Spleen (tissue), 11 donors: ENCODE measurements at regions not wholly inside any gene's neighbourhood (a gene's known extent, or its start where the extent isn't known, plus 50 kb on each side); places are given as distances from the start of the nearest gene placed in this dataset.

Experiments used
- DNase-seq: peaks from one replicate; pipeline ENCODE4 v3.0.0-alpha.2; 2020
- H3K27ac ChIP-seq, 8 donors: fragments of 200-600 bp; sonication (generic) in 7 of 8; 1 replicate in 4 of 8; 2 replicates in 4 of 8; pipeline versions ENCODE4 v1.5.0 to v1.8.0; 2016 to 2021; ENCODE audit warnings: inconsistent platforms in 4 of 8, mild to moderate bottlenecking in 4 of 8, moderate library complexity in 1 of 8
- H3K27me3 ChIP-seq, 7 donors: fragments of 200-600 bp; sonication (generic) in 6 of 7; replicated peaks in 1 of 7; 1 replicate in 4 of 7; 2 replicates in 3 of 7; pipeline versions ENCODE4 v1.5.0 to v1.8.0; 2016 to 2021; ENCODE audit warnings: inconsistent platforms in 3 of 7, mild to moderate bottlenecking in 1 of 7
- H3K36me3 ChIP-seq, 6 donors: fragments of 200-600 bp; sonication (generic) in 5 of 6; 1 replicate in 4 of 6; 2 replicates in 2 of 6; pipeline versions ENCODE4 v1.5.0 to v1.8.0; 2016 to 2021; ENCODE audit warnings: inconsistent platforms in 2 of 6
- H3K4me1 ChIP-seq, 6 donors: fragments of 200-600 bp; sonication (generic) in 5 of 6; 1 replicate in 3 of 6; 2 replicates in 3 of 6; pipeline versions ENCODE4 v1.5.0 to v1.8.0; 2016 to 2021; ENCODE audit warnings: inconsistent platforms in 3 of 6
- H3K4me3 ChIP-seq, 8 donors: fragments of 200-600 bp; sonication (generic) in 7 of 8; 1 replicate in 4 of 8; 2 replicates in 4 of 8; pipeline versions ENCODE4 v1.5.0 to v1.8.0; 2016 to 2021; ENCODE audit warnings: inconsistent platforms in 4 of 8, mild to moderate bottlenecking in 4 of 8, moderate library complexity in 2 of 8
- H3K9me3 ChIP-seq, 8 donors: fragments of 200-600 bp; sonication (generic) in 7 of 8; 1 replicate in 4 of 8; 2 replicates in 4 of 8; pipeline versions ENCODE4 v1.5.0 to v1.8.0; 2016 to 2021; ENCODE audit warnings: inconsistent platforms in 4 of 8
- POLR2A ChIP-seq, 3 donors: fragments of 450-650 bp; IDR thresholded peaks; one replicate each; pipeline ENCODE4 v1.5.1; 2017; ENCODE audit warnings: antibody characterized with exemption in 3 of 3, mild to moderate bottlenecking in 1 of 3
- POLR2AphosphoS5 ChIP-seq, 3 donors: sonication (generic); formaldehyde crosslinking; IDR thresholded peaks; one replicate each; pipeline ENCODE4 v1.5.1; 2017; ENCODE audit warnings: antibody characterized with exemption in 3 of 3
- WGBS, 5 donors: extraction: QIAGEN DNeasy Blood & Tissue Kit in 3 of 5; methylation state at CpG; one replicate each; pipeline versions ENCODE4 v1.1.5 to v1.1.7; 2013 to 2018; 5-methylcytosine and 5-hydroxymethylcytosine counted together
- intact Hi-C: fragments of 100-400 bp; cut with DNase I; formaldehyde crosslinking; loops from one replicate; pipeline ENCODE4 v1.15.0; 2023; ENCODE audit warnings: low total_unique reads
- TF ChIP-seq, protein P1 (sequence below), 11 experiments: fragments of 200-600 bp in 7 of 11; fragments of 450-650 bp in 4 of 11; sonication (generic) in 4 of 11; IDR thresholded peaks in 8 of 11; conservative IDR thresholded peaks in 3 of 11; 1 replicate in 7 of 11; 2 replicates in 4 of 11; pipeline versions ENCODE4 v1.4.0 to v1.8.0; 2016 to 2021; ENCODE audit warnings: antibody characterized with exemption in 11 of 11, inconsistent platforms in 4 of 11, mild to moderate bottlenecking in 1 of 11
- donor health status: healthy with polysubstance abuse.
- donor health status: DM: no; HTN: no; CAD: no; lungs with moderate emphysema.
- donor health status: DM: no; HTN: no; CAD: no.
- donor health status: Bipolar disorder and iron deficiency.
- donor health status: healthy.
- donor health status: DM: no; HTN: no; CAD: no.
- donor health status: DM: yes; HTN: yes; CAD: no.

DNA sequence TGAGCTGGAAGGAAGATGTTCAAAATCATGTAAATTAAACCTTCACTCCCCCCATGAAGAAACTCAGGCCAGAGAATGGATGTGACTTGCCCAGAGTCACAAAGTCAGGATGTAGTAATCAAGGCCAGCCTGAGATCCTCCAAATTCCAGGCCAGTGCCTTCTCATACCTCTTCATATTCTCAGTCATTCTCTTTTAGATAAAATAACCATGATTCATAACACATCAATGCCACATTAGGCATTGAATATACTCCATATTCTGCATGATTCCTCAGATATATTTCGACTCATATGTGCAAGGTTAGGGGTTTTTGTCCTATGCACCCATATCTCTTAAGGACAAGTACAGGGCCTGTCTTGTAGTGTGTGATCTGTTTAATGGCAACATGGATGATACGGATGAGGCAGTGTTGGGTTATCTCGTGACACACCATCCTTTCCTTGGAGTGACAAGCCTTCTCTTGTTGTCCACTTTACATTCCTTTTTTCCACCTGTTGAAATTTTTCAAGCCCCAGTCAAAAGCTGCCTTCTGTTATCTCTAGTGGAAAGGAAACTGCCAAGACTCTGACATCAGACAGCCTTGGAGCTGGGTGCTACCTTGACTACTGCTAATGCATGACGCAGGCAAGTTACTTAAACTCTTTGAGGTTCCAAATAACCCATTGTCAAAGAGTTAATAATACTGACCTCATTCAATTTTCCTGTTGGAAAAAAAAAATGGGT lies 227.5 kb upstream of the NR4A3 start:
- H3K36me3 ChIP-seq, result no peaks in the 10 kb centered on the region
- 85 to 89% (median 86%) methylated on average over 4 of the region's 4 CpGs for WGBS, 5 donors
- DNase-seq, result no peak

GRCh38 chr9:99595796-99596195 lies 225.9 kb upstream of the NR4A3 start:
- DNase-seq, result no peak

More for the DNA sequence above, 227.5 kb upstream of the NR4A3 start:
- Histone ChIP-seq H3K9me3 (no peaks in the 10 kb centered on the region), H3K4me1 (peaks cover 0 to 33% (median 8%) of the 10 kb centered on the region in 6 donors), H3K4me3 (no peak overlapping the region), H3K27ac (peak overlapping the region in 1 of 8 donors; percentile 48), H3K27me3 (no peaks in the 10 kb centered on the region)
- intact Hi-C loops, result no loop called here
- TF ChIP-seq POLR2AphosphoS5 (IDR thresholded peaks at IDR 0.05), result no peak
- TF ChIP-seq POLR2A (IDR thresholded peaks at IDR 0.05), result no peak
- TF ChIP-seq, protein P1, sequence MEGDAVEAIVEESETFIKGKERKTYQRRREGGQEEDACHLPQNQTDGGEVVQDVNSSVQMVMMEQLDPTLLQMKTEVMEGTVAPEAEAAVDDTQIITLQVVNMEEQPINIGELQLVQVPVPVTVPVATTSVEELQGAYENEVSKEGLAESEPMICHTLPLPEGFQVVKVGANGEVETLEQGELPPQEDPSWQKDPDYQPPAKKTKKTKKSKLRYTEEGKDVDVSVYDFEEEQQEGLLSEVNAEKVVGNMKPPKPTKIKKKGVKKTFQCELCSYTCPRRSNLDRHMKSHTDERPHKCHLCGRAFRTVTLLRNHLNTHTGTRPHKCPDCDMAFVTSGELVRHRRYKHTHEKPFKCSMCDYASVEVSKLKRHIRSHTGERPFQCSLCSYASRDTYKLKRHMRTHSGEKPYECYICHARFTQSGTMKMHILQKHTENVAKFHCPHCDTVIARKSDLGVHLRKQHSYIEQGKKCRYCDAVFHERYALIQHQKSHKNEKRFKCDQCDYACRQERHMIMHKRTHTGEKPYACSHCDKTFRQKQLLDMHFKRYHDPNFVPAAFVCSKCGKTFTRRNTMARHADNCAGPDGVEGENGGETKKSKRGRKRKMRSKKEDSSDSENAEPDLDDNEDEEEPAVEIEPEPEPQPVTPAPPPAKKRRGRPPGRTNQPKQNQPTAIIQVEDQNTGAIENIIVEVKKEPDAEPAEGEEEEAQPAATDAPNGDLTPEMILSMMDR (IDR thresholded peaks at IDR 0.05 in 8 of 11, conservative IDR thresholded peaks at IDR 0.05 in 3 of 11), result no peak

GRCh38 chr9:99601571-99602111 lies 220.0 kb upstream of the NR4A3 start:
- Histone ChIP-seq H3K9me3 (no peaks in the 10 kb centered on the region), H3K36me3 (no peaks in the 10 kb centered on the region), H3K27ac (no peak overlapping the region), H3K4me3 (no peak overlapping the region), H3K4me1 (peaks cover 0 to 3% (median 0%) of the 10 kb centered on the region in 6 donors), H3K27me3 (no peaks in the 10 kb centered on the region)
- intact Hi-C loops, result no loop called here
- WGBS, 5 donors, result 18 to 28% (median 21%) methylated on average over 6 of the region's 6 CpGs
- TF ChIP-seq POLR2AphosphoS5 (IDR thresholded peaks at IDR 0.05) (no peak), POLR2A (IDR thresholded peaks at IDR 0.05) (no peak)
- TF ChIP-seq, protein P1 (IDR thresholded peaks at IDR 0.05 in 8 of 11, conservative IDR thresholded peaks at IDR 0.05 in 3 of 11), result no peak
- no peak for DNase-seq

More at GRCh38 chr9:99595796-99596195, 225.9 kb upstream of the NR4A3 start:
- Histone ChIP-seq H3K27ac (peak overlapping the region in 2 of 8 donors; percentile 35), H3K4me3 (no peak overlapping the region), H3K27me3 (no peaks in the 10 kb centered on the region), H3K36me3 (no peaks in the 10 kb centered on the region), H3K4me1 (peaks cover 0 to 29% (median 8%) of the 10 kb centered on the region in 6 donors), H3K9me3 (no peaks in the 10 kb centered on the region)
- 21 to 40% (median 23%) methylated on average over 5 of the region's 5 CpGs for WGBS, 5 donors
- intact Hi-C loops, result no loop called here
- TF ChIP-seq, protein P1 (IDR thresholded peaks at IDR 0.05 in 8 of 11, conservative IDR thresholded peaks at IDR 0.05 in 3 of 11), result no peak
- TF ChIP-seq POLR2AphosphoS5 (IDR thresholded peaks at IDR 0.05), result peak in 1 of 3 donors; percentile 52

DNA sequence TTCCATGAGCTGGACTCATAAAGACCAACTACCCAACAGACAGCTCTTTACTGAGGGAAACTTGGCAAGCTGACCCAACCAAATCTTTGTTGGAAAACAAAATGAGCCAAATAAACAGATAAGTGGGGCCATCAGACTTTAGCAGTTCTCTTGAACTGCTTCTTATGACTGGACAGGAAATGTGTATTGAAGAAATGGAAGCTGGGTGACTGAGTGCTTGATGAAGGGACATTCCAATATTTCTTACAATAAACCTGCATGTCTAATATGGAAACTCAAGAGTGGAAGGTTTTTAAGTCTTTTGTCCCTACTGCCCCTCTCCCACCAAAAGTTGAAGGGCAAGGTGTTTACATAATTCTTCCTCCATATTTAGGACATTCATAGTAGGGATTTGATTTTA lies 218.8 kb upstream of the NR4A3 start:
- Histone ChIP-seq H3K27me3 (no peaks in the 10 kb centered on the region), H3K36me3 (no peaks in the 10 kb centered on the region), H3K4me3 (no peak overlapping the region), H3K9me3 (no peaks in the 10 kb centered on the region), H3K4me1 (peaks cover 0 to 3% (median 0%) of the 10 kb centered on the region in 6 donors), H3K27ac (no peak overlapping the region)
- TF ChIP-seq, protein P1 (IDR thresholded peaks at IDR 0.05 in 8 of 11, conservative IDR thresholded peaks at IDR 0.05 in 3 of 11), result no peak
- intact Hi-C loops, result no loop called here
- no peak for DNase-seq
